ENCODE measurements at regions not wholly inside any gene's neighbourhood (a gene's known extent, or its start where the extent isn't known, plus 50 kb on each side); places are given as distances from the start of the nearest gene placed in this dataset.

- no peak for TF ChIP-seq CTCF (conservative IDR thresholded peaks at IDR 0.05 in 1 of 2, IDR thresholded peaks at IDR 0.05 in 1 of 2; ENCODE audit: low read depth in 1 of 2, low read length in 2 of 2)
- no peak for TF ChIP-seq EZH2 (IDR thresholded peaks at IDR 0.05; ENCODE audit: low read length, missing control alignments)
These were observed 86.5 kb downstream of the ICOS start for GRCh38 chr2:204023088-204023487.
